ENCODE measurements at regions not wholly inside any gene's neighbourhood (a gene's known extent, or its start where the extent isn't known, plus 50 kb on each side); places are given as distances from the start of the nearest gene placed in this dataset.

GRCh38 chr1:181989261-181989920 is 72.1 kb downstream of the ZNF648 start:
- H3K4me3 ChIP-seq (ENCODE audit: low read depth, low read length) = no peak overlapping the region
- TF ChIP-seq CTCF (IDR thresholded peaks at IDR 0.05; ENCODE audit: low read depth, low read length, missing control alignments) = no peak
- DNase-seq (ENCODE audit: low read depth) = no peak
- in situ Hi-C loops (cut with HindIII; ENCODE audit: low sequenced_read_pairs) = no loop called here

DNA sequence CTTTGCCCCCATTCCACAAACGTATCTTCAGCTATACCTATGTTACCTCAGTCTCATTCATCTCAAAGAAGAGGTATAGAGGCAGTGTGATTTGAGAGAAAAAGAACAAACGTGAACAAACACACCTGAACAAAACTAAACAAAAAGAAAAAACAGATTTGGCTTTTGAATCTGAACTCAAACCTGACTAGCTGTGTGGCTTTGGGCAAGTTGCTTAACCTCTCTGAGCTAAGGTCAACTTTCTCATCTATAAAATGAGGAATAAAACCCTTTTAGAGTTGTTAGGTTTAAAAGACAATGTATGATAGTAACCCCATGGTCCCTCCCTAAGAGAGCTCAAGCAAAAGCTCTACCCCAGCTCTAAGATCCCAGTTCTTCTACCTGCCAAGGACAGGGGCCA is 73.5 kb downstream of the ZNF648 start:
- no peak for DNase-seq (ENCODE audit: low read depth)
- H3K4me3 ChIP-seq (ENCODE audit: low read depth, low read length) = no peak overlapping the region
- no peak for TF ChIP-seq CTCF (IDR thresholded peaks at IDR 0.05; ENCODE audit: low read depth, low read length, missing control alignments)
- in situ Hi-C loops (cut with HindIII; ENCODE audit: low sequenced_read_pairs) = no loop called here

- no peak overlapping the region for H3K4me3 ChIP-seq (ENCODE audit: low read depth, low read length)
- DNase-seq (ENCODE audit: low read depth) = no peak
- in situ Hi-C loops (cut with HindIII; ENCODE audit: low sequenced_read_pairs) = no loop called here
- TF ChIP-seq CTCF (IDR thresholded peaks at IDR 0.05; ENCODE audit: low read depth, low read length, missing control alignments) = no peak
Measured at GRCh38 chr1:181987334-181987895, 74.1 kb downstream of the ZNF648 start.

- H3K4me3 ChIP-seq (ENCODE audit: low read depth, low read length) = no peak overlapping the region
- TF ChIP-seq CTCF (IDR thresholded peaks at IDR 0.05; ENCODE audit: low read depth, low read length, missing control alignments) = no peak
- in situ Hi-C loops (cut with HindIII; ENCODE audit: low sequenced_read_pairs) = no loop called here
- no peak for DNase-seq (ENCODE audit: low read depth)
Measured at GRCh38 chr1:181986907-181987305, 74.6 kb downstream of the ZNF648 start.

DNA sequence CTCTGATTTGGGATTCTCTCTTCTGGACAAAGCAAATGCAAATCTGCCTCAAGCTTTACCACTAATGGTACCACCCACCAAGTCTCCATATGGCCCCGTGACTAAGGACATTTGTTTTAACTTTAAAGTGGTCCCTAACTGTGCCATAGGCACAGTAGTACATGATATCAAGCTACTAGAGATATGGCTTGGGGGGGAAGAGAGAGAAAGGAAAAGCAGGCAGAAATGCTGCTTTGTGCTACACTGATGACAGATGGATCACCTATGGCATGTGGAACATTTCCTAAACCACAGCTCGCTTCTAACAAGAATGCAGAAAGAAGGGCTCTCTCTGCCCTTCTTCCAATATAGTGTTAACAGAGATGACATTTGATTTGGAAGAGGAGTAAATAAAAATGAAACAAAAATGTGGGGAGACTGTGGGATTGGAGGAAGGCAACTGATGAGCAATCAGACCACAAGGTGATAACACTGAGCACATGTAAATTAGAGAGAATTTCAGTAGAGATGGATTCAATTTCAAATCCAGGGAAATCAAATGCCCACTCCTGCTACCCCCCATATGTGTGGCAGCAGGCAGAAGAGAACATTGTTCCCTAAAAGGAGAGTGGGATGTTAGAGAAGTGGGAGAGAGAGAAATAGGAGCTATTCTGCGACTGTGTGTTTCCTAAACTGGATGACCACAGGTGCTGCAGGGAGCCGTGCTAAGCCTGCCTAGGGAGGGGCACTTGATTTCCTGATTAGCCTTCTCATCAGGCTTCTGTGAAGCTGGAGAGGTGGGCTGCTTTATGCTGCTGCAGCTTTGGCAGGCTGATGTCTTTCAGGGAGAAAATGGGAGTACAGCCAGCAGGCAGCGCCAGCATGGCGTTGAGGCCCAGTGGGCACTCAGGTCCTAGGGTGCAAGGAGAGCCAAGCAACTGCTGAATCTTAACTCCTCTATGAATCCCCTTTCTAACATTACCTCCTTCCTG is 75.3 kb downstream of the ZNF648 start:
- no peak for DNase-seq (ENCODE audit: low read depth)
- TF ChIP-seq CTCF (IDR thresholded peaks at IDR 0.05; ENCODE audit: low read depth, low read length, missing control alignments) = no peak
- in situ Hi-C loops (cut with HindIII; ENCODE audit: low sequenced_read_pairs) = no loop called here
- no peak overlapping the region for H3K4me3 ChIP-seq (ENCODE audit: low read depth, low read length)

GRCh38 chr1:181985281-181985680 is 76.2 kb downstream of the ZNF648 start:
- no peak overlapping the region for H3K4me3 ChIP-seq (ENCODE audit: low read depth, low read length)
- DNase-seq (ENCODE audit: low read depth) = no peak
- in situ Hi-C loops (cut with HindIII; ENCODE audit: low sequenced_read_pairs) = no loop called here
- TF ChIP-seq CTCF (IDR thresholded peaks at IDR 0.05; ENCODE audit: low read depth, low read length, missing control alignments) = no peak

Measured in astrocyte of the cerebellum (primary cell).